Tibial nerve (tissue), 4 donors: ENCODE measurements at regions not wholly inside any gene's neighbourhood (a gene's known extent, or its start where the extent isn't known, plus 50 kb on each side); places are given as distances from the start of the nearest gene placed in this dataset.

Experiments used
- DNase-seq, 2 donors: peaks; one replicate each; pipeline ENCODE4 v3.0.0-alpha.2; 2019; ENCODE audit warnings: low spot score in 2 of 2
- H3K27ac ChIP-seq, 4 donors: fragments of 200-600 bp; sonication (generic) in 3 of 4; one replicate each; pipeline ENCODE4 v1.5.1; 2017 to 2019; ENCODE audit warnings: mild to moderate bottlenecking in 1 of 4
- H3K27me3 ChIP-seq, 2 donors: fragments of 200-600 bp; sonication (generic) in 1 of 2; one replicate each; pipeline versions ENCODE4 v1.5.1 to v1.6.0; 2017 to 2019
- H3K36me3 ChIP-seq, 3 donors: fragments of 200-600 bp; sonication (generic); one replicate each; pipeline ENCODE4 v1.5.1; 2018 to 2019
- H3K4me1 ChIP-seq, 4 donors: fragments of 200-600 bp; sonication (generic) in 3 of 4; one replicate each; pipeline ENCODE4 v1.5.1; 2017 to 2019
- H3K4me3 ChIP-seq, 4 donors: fragments of 200-600 bp; sonication (generic) in 3 of 4; one replicate each; pipeline ENCODE4 v1.5.1; 2017 to 2019; ENCODE audit warnings: mild to moderate bottlenecking in 1 of 4, moderate library complexity in 1 of 4
- H3K9me3 ChIP-seq, 4 donors: fragments of 200-600 bp; sonication (generic) in 3 of 4; one replicate each; pipeline ENCODE4 v1.5.1; 2017 to 2019
- CTCF ChIP-seq, 5 experiments: fragments of 200-600 bp in 3 of 5; fragments of 450-650 bp in 2 of 5; sonication (generic) in 3 of 5; IDR thresholded peaks; one replicate each; pipeline ENCODE4 v1.5.1; 2016 to 2019; ENCODE audit warnings: antibody characterized with exemption in 5 of 5, mild to moderate bottlenecking in 3 of 5, moderate library complexity in 2 of 5
- EP300 ChIP-seq, 2 donors: sonication (generic); formaldehyde crosslinking; IDR thresholded peaks; one replicate each; pipeline ENCODE4 v1.6.1; 2017; ENCODE audit warnings: antibody characterized with exemption in 2 of 2, mild to moderate bottlenecking in 1 of 2
- POLR2A ChIP-seq, 2 donors: fragments of 450-650 bp; IDR thresholded peaks; one replicate each; pipeline ENCODE4 v1.6.1; 2017; ENCODE audit warnings: antibody characterized with exemption in 2 of 2, mild to moderate bottlenecking in 2 of 2, moderate library complexity in 2 of 2
- WGBS, 2 donors: methylation state at CpG; one replicate each; pipeline ENCODE4 v1.1.5; 2018; 5-methylcytosine and 5-hydroxymethylcytosine counted together

GRCh38 chr5:155514105-155514563 lies 500.6 kb downstream of the KIF4B start:
- H3K27ac ChIP-seq: no peak overlapping the region
- no peaks in the 10 kb centered on the region for H3K4me1 ChIP-seq
- 77 to 84% methylated on average over 2 of the region's 2 CpGs for whole genome bisulfite sequencing, 2 donors
- no peak overlapping the region for H3K4me3 ChIP-seq
- TF ChIP-seq POLR2A (IDR thresholded peaks at IDR 0.05): no peak
- no peak for TF ChIP-seq CTCF (IDR thresholded peaks at IDR 0.05)
- no peak for TF ChIP-seq EP300 (IDR thresholded peaks at IDR 0.05)
- no peaks in the 10 kb centered on the region for H3K9me3 ChIP-seq
- no peaks in the 10 kb centered on the region for H3K36me3 ChIP-seq
- no peak for DNase-seq
- no peaks in the 10 kb centered on the region for H3K27me3 ChIP-seq

GRCh38 chr5:155522540-155522939 lies 509.0 kb downstream of the KIF4B start:
- TF ChIP-seq CTCF (IDR thresholded peaks at IDR 0.05): no peak
- no peak for TF ChIP-seq EP300 (IDR thresholded peaks at IDR 0.05)
- TF ChIP-seq POLR2A (IDR thresholded peaks at IDR 0.05): no peak
- no peaks in the 10 kb centered on the region for H3K4me1 ChIP-seq
- WGBS, 2 donors: 80 to 82% methylated on average over 1 of the region's 1 CpG

GRCh38 chr5:155529362-155529761 lies 515.8 kb downstream of the KIF4B start:
- H3K27me3 ChIP-seq: no peaks in the 10 kb centered on the region
- TF ChIP-seq POLR2A (IDR thresholded peaks at IDR 0.05): no peak
- no peak for TF ChIP-seq CTCF (IDR thresholded peaks at IDR 0.05)
- TF ChIP-seq EP300 (IDR thresholded peaks at IDR 0.05): no peak
- no peaks in the 10 kb centered on the region for H3K36me3 ChIP-seq
- no peak overlapping the region for H3K4me3 ChIP-seq
- H3K4me1 ChIP-seq: no peaks in the 10 kb centered on the region
- H3K27ac ChIP-seq: no peak overlapping the region
- no peak for DNase-seq
- H3K9me3 ChIP-seq: no peaks in the 10 kb centered on the region
- 49 to 56% methylated on average over 2 of the region's 2 CpGs for WGBS, 2 donors

More at GRCh38 chr5:155522540-155522939, 509.0 kb downstream of the KIF4B start:
- Histone ChIP-seq H3K27ac (no peak overlapping the region), H3K4me3 (no peak overlapping the region), H3K9me3 (no peaks in the 10 kb centered on the region), H3K27me3 (no peaks in the 10 kb centered on the region), H3K36me3 (no peaks in the 10 kb centered on the region)
- DNase-seq: no peak

DNA sequence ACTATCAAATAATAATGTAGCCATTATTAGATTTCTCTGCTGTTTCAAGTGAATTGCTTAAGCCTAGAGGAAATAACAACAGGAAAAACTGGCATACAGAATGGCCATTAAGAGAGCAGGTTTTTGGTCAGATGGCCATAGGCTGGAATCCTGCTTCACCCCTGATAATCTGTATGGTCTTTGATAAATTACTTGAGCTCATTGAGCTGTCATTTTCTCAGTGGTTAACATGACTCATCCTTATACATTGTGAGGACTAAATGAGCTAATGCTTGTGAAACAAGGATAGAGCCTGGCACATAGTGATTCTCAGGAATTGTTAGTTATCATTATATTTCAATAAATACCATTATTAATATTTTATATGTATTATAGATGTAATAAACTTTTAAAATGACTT lies 516.5 kb downstream of the KIF4B start:
- no peaks in the 10 kb centered on the region for H3K27me3 ChIP-seq
- no peak for TF ChIP-seq EP300 (IDR thresholded peaks at IDR 0.05)
- TF ChIP-seq POLR2A (IDR thresholded peaks at IDR 0.05): no peak
- no peak for TF ChIP-seq CTCF (IDR thresholded peaks at IDR 0.05)
- no peaks in the 10 kb centered on the region for H3K9me3 ChIP-seq
- no peaks in the 10 kb centered on the region for H3K4me1 ChIP-seq
- DNase-seq: no peak
- H3K36me3 ChIP-seq: no peaks in the 10 kb centered on the region
- no peak overlapping the region for H3K27ac ChIP-seq
- no peak overlapping the region for H3K4me3 ChIP-seq

- Histone ChIP-seq H3K4me3 (no peak overlapping the region), H3K27me3 (no peaks in the 10 kb centered on the region), H3K27ac (no peak overlapping the region), H3K36me3 (no peaks in the 10 kb centered on the region), H3K9me3 (no peaks in the 10 kb centered on the region), H3K4me1 (no peaks in the 10 kb centered on the region)
- TF ChIP-seq CTCF (IDR thresholded peaks at IDR 0.05) (no peak), POLR2A (IDR thresholded peaks at IDR 0.05) (no peak), EP300 (IDR thresholded peaks at IDR 0.05) (no peak)
- 51 to 59% methylated on average over 4 of the region's 4 CpGs for WGBS, 2 donors
- DNase-seq: no peak
Measured at GRCh38 chr5:155532621-155533311, 519.2 kb downstream of the KIF4B start.
